ENCODE measurements at regions not wholly inside any gene's neighbourhood (a gene's known extent, or its start where the extent isn't known, plus 50 kb on each side); places are given as distances from the start of the nearest gene placed in this dataset.
"Not testable (repeated sequence)": the region's sequence is repeated elsewhere in the genome, so short reads cannot be mapped to it uniquely, and the experiment has no call there.

DNA sequence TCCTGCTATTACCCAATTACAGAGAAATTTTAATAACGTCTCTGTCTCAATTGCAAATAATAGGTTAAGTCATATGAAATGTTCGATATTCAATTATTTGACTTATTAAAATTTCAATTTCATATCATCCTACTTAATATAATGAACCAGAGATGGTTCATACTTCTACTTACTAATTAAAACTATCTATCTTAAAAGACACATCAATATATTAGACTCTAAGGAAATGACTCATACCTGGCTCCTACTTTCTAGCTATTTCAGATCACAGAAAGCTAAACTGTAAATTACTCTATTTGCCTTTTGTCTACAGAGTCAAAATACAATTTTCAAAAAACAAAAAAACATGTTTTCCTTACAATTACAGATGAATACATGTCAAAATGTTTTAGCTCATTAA lies 99.6 kb downstream of the CAPZA3 start:
- TF ChIP-seq, protein P1, sequence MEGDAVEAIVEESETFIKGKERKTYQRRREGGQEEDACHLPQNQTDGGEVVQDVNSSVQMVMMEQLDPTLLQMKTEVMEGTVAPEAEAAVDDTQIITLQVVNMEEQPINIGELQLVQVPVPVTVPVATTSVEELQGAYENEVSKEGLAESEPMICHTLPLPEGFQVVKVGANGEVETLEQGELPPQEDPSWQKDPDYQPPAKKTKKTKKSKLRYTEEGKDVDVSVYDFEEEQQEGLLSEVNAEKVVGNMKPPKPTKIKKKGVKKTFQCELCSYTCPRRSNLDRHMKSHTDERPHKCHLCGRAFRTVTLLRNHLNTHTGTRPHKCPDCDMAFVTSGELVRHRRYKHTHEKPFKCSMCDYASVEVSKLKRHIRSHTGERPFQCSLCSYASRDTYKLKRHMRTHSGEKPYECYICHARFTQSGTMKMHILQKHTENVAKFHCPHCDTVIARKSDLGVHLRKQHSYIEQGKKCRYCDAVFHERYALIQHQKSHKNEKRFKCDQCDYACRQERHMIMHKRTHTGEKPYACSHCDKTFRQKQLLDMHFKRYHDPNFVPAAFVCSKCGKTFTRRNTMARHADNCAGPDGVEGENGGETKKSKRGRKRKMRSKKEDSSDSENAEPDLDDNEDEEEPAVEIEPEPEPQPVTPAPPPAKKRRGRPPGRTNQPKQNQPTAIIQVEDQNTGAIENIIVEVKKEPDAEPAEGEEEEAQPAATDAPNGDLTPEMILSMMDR (IDR thresholded peaks at IDR 0.05; ENCODE audit: control insufficient read depth, extremely low read depth, insufficient read depth): no peak
- DNase-seq (ENCODE audit: low read depth): no peak
- H3K4me3 ChIP-seq (ENCODE audit: low read depth, low read length): no peak overlapping the region

DNA sequence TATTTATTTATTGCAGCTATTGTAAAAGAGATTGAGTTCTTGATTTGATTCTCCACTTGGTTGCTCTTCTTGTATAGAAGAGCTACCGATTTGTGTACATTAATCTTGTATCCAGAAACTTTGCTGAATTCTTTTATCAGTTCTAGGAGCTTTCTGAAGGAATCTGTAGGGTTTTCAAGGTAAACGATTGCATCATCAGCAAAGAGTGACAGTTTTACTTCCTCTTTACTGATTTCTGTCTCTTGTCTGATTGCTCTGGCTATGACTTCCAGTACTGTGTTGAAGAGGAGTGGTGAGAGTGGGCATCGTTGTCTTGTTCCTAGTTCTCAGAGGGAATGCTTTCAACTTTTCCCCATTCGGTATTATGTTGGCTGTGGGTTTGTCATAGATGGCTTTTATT lies 103.1 kb downstream of the CAPZA3 start:
- not testable (repeated sequence) for H3K4me3 ChIP-seq (ENCODE audit: low read depth, low read length); DNase-seq (ENCODE audit: low read depth)

DNA sequence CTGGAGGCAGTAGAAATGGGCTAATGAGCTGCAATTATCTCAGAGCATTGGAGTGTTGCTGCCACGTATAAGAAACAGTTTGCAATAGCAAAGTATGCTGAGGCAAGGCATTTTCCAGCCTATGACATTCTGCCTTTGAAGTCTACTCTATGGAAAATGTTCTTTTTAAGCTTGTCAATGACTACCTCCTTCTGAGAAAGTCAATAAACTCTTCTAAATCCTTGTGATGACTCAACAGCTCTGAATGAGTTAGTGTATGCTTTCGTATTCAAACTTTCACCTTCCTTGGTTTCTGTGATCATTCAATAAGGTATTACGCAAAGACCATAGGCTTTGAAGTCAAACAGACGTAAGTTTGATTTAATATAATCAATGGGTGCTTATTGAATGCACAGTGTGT lies 111.2 kb downstream of the CAPZA3 start:
- TF ChIP-seq, protein P1 (IDR thresholded peaks at IDR 0.05; ENCODE audit: control insufficient read depth, extremely low read depth, insufficient read depth): no peak
- H3K4me3 ChIP-seq (ENCODE audit: low read depth, low read length): no peak overlapping the region
- DNase-seq (ENCODE audit: low read depth): no peak

DNA sequence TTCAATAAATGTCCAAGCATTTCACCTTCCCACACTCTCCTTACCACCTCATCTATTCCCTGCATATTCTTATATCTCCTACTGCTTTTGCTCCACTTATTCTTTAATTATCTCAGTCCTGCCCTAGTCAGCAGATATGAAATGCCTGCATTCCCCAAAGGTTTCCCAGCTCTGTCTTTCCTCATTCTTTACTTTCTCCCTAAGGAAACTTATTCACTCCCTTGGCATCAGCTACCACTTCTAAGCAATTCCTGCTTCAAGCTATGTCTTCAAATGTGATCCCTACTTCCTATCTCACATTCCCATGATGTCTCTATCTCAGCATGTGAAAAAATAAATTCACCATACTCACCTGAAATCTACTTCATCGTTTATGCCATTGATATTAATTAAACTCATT lies 111.8 kb downstream of the CAPZA3 start:
- DNase-seq (ENCODE audit: low read depth): no peak
- H3K4me3 ChIP-seq (ENCODE audit: low read depth, low read length): no peak overlapping the region
- TF ChIP-seq, protein P1 (IDR thresholded peaks at IDR 0.05; ENCODE audit: control insufficient read depth, extremely low read depth, insufficient read depth): no peak

DNA sequence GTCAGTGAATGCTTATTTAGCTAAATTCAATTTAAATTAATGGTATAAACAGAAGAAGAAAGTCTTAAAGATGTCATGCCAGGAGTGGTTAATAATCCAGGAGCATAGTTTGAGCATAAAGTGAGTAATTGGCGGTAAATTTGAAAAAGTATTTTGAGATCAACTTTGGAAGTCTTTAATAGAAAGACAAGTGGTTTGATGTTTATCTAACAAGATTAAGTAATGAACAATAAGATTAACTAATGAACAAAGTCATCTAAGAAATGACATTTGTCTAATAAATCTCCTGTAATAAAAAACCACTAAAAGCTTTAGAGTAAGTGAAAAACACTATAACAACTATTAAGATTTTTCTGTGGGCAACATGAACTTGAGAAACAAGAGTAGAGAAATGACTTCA lies 112.8 kb downstream of the CAPZA3 start:
- TF ChIP-seq, protein P1 (IDR thresholded peaks at IDR 0.05; ENCODE audit: control insufficient read depth, extremely low read depth, insufficient read depth): no peak
- DNase-seq (ENCODE audit: low read depth): no peak
- no peak overlapping the region for H3K4me3 ChIP-seq (ENCODE audit: low read depth, low read length)

DNA sequence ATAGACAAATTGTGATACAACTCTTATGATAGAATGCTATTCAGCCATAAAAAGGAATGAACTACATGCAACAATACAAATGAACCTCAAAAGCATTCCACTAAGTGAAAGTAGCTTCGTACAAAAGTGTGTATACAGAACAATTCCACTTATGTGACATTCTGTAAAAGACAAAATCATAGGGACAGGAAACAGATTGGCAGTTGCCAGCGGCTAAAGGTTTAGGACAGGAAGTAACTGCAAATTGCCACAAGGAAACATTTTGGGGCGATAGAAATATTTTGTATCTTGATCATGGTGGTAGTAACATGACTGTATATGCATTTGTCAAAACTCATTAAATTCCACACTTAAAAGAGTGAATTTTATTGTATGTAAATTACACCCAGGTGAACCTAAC lies 113.4 kb downstream of the CAPZA3 start:
- TF ChIP-seq, protein P1 (IDR thresholded peaks at IDR 0.05; ENCODE audit: control insufficient read depth, extremely low read depth, insufficient read depth): no peak
- no peak overlapping the region for H3K4me3 ChIP-seq (ENCODE audit: low read depth, low read length)
- DNase-seq (ENCODE audit: low read depth): no peak

DNA sequence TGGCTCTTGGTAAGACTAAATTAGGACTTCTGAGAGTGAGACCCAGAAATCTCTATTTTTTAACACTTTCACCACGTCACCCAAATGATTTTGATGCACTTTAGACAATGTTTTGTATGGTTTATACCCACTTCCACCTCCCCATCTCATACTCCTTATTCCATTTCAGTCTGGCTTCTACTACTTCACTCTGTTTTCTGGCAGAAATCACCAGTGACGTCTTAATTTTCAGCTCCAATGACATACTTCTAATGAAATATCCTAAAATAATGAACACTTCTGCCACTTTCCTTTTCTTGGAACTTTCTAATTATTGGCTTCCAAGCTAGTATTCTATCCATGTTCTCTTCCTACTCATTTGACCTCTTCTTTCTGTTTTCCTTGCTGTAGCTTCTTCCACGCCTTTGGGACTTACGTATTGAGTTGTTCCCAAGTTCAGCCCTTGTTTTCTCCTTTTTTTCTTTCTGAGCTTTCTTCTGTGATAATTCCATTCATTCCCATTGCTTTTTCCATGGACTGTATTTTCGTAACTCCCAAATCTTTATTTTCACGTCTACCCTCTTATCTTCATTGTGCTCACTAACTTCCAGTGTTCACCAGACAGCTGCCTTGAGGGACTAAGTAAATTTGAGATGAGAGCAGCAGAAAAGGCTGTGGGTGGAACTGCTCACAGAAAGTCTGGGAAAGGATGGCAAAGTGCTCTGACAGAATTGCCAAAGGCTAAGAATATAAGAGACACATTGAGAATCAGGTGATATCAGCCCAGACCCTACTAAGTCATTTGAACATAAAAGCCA lies 115.8 kb downstream of the CAPZA3 start:
- TF ChIP-seq, protein P1 (IDR thresholded peaks at IDR 0.05; ENCODE audit: control insufficient read depth, extremely low read depth, insufficient read depth): no peak
- no peak overlapping the region for H3K4me3 ChIP-seq (ENCODE audit: low read depth, low read length)

More for the DNA sequence above, 115.8 kb downstream of the CAPZA3 start:
- DNase-seq (ENCODE audit: low read depth): no peak

Data from LNCaP clone FGC (cell line).